ENCODE measurements at regions not wholly inside any gene's neighbourhood (a gene's known extent, or its start where the extent isn't known, plus 50 kb on each side); places are given as distances from the start of the nearest gene placed in this dataset.

DNA sequence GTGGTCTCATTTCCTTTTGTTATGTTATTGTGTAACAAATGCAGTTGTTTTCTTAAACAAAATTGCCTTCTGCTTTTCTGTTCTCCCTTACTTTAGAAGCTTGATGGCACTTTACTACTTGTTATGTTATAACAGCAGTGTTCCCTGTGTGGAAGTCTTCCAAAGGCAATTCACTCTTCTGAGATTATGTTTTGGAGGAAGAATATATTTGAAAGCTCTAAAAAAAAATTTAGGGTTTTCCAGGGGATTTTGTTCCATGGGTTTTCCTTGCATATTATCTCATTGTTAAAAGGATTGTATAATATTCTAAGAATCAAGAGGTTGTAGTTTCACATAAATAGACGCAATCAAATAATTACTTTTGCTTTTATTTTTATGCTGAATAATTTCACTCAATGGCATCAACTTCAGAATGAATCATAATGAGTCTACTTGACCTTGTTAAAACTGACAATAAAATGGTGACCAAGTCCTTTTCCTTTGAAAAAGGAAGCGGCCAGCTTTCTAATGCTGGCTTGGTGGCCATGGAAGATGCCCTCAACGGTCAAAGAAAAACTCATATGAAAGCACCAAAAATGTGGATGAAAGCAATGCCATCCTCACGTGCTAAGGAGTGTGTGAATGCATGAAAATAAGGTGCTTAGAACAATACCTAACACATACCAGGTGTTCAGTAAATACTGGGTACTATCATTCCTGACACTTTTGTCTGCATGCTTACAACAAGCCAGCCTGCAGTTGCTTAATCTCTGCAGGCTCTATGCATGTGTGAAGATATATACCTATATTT, 92.4 kb upstream of the KLF6 start:
- TF ChIP-seq, protein P1, sequence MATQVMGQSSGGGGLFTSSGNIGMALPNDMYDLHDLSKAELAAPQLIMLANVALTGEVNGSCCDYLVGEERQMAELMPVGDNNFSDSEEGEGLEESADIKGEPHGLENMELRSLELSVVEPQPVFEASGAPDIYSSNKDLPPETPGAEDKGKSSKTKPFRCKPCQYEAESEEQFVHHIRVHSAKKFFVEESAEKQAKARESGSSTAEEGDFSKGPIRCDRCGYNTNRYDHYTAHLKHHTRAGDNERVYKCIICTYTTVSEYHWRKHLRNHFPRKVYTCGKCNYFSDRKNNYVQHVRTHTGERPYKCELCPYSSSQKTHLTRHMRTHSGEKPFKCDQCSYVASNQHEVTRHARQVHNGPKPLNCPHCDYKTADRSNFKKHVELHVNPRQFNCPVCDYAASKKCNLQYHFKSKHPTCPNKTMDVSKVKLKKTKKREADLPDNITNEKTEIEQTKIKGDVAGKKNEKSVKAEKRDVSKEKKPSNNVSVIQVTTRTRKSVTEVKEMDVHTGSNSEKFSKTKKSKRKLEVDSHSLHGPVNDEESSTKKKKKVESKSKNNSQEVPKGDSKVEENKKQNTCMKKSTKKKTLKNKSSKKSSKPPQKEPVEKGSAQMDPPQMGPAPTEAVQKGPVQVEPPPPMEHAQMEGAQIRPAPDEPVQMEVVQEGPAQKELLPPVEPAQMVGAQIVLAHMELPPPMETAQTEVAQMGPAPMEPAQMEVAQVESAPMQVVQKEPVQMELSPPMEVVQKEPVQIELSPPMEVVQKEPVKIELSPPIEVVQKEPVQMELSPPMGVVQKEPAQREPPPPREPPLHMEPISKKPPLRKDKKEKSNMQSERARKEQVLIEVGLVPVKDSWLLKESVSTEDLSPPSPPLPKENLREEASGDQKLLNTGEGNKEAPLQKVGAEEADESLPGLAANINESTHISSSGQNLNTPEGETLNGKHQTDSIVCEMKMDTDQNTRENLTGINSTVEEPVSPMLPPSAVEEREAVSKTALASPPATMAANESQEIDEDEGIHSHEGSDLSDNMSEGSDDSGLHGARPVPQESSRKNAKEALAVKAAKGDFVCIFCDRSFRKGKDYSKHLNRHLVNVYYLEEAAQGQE (IDR thresholded peaks at IDR 0.05), result no peak
- peak in 1 of 2 donors; percentile 20 for TF ChIP-seq RAD21 (IDR thresholded peaks at IDR 0.05)
- no peak for TF ChIP-seq GABPA (IDR thresholded peaks at IDR 0.05 in 1 of 2, conservative IDR thresholded peaks at IDR 0.05 in 1 of 2)
- TF ChIP-seq TAF1 (conservative IDR thresholded peaks at IDR 0.05), result no peak
- TF ChIP-seq FOXA1 (IDR thresholded peaks at IDR 0.05), result no peak

DNA sequence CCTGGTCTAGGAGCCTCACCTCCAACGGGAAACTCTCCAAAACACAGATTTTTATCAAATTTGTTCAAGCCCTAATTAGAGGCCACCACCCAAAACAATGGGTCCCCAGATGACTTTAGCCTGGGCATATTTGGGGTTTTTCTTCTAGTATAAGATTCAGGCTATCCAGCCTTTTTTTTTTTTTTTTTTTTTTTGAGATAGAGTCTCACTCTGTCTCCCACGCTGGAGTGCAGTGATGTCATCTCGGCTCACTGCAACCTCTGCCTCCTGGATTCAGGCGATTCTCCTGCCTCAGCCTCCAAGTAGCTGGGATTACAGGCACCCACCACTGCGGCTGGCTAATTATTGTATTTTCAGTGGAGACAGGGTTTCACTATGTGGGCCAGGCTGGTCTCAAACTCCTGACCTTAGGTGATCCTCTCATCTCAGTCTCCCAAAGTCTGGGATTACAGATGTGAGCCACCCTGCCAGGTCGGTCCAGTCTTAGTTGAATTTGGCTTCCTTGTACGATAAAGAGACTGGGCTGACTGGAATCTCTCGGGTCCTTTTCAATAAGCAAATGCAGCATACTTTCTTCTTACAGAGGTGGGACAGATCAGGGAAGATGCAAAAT, 91.4 kb upstream of the KLF6 start:
- Histone ChIP-seq H3K27ac (ENCODE audit: low read depth in 1 of 2, low read length in 2 of 2) (no peak overlapping the region), H3K4me3 (ENCODE audit: low read depth in 1 of 3, low read length in 3 of 3) (no peak overlapping the region), H3K4me1 (ENCODE audit: control insufficient read depth in 4 of 4, insufficient read depth in 4 of 4, low read length in 3 of 4) (no peaks in the 10 kb centered on the region), H3K36me3 (ENCODE audit: control insufficient read depth in 4 of 4, insufficient read depth in 3 of 4, low read depth in 1 of 4, low read length in 3 of 4) (no peaks in the 10 kb centered on the region), H3K9me3 (ENCODE audit: control insufficient read depth in 4 of 4, low read length in 3 of 4) (no peaks in the 10 kb centered on the region), H3K9ac (ENCODE audit: low read depth in 1 of 2, low read length in 2 of 2) (no peak overlapping the region), H3K27me3 (ENCODE audit: control insufficient read depth in 4 of 4, insufficient read depth in 4 of 4, low read length in 3 of 4) (no peaks in the 10 kb centered on the region)
- TF ChIP-seq YY1 (IDR thresholded peaks at IDR 0.05), result no peak
- no peak for TF ChIP-seq GABPA (IDR thresholded peaks at IDR 0.05 in 1 of 2, conservative IDR thresholded peaks at IDR 0.05 in 1 of 2)
- TF ChIP-seq, protein P2, sequence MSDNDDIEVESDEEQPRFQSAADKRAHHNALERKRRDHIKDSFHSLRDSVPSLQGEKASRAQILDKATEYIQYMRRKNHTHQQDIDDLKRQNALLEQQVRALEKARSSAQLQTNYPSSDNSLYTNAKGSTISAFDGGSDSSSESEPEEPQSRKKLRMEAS (IDR thresholded peaks at IDR 0.05), result no peak
- no peak for TF ChIP-seq FOXA1 (IDR thresholded peaks at IDR 0.05)
- TF ChIP-seq, protein P3, sequence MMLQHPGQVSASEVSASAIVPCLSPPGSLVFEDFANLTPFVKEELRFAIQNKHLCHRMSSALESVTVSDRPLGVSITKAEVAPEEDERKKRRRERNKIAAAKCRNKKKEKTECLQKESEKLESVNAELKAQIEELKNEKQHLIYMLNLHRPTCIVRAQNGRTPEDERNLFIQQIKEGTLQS (IDR thresholded peaks at IDR 0.05), result no peak
- 78% methylated on average over 8 of the region's 8 CpGs for WGBS
- no peak for DNase-seq (ENCODE audit: low spot score)

More for the DNA sequence above, 92.4 kb upstream of the KLF6 start:
- Histone ChIP-seq H3K27ac (ENCODE audit: low read depth in 1 of 2, low read length in 2 of 2) (no peak overlapping the region), H3K4me1 (ENCODE audit: control insufficient read depth in 4 of 4, insufficient read depth in 4 of 4, low read length in 3 of 4) (no peaks in the 10 kb centered on the region), H3K4me3 (ENCODE audit: low read depth in 1 of 3, low read length in 3 of 3) (no peak overlapping the region), H3K9me3 (ENCODE audit: control insufficient read depth in 4 of 4, low read length in 3 of 4) (peaks cover 0 to 3% (median 0%) of the 10 kb centered on the region in 4 donors), H3K9ac (ENCODE audit: low read depth in 1 of 2, low read length in 2 of 2) (peak overlapping the region in 1 of 2 donors; percentile 33), H3K36me3 (ENCODE audit: control insufficient read depth in 4 of 4, insufficient read depth in 3 of 4, low read depth in 1 of 4, low read length in 3 of 4) (no peaks in the 10 kb centered on the region), H3K27me3 (ENCODE audit: control insufficient read depth in 4 of 4, insufficient read depth in 4 of 4, low read length in 3 of 4) (peaks cover 0 to 4% (median 0%) of the 10 kb centered on the region in 4 donors)
- WGBS, result 73% methylated on average over 4 of the region's 4 CpGs
- no peak for DNase-seq (ENCODE audit: low spot score)

DNA sequence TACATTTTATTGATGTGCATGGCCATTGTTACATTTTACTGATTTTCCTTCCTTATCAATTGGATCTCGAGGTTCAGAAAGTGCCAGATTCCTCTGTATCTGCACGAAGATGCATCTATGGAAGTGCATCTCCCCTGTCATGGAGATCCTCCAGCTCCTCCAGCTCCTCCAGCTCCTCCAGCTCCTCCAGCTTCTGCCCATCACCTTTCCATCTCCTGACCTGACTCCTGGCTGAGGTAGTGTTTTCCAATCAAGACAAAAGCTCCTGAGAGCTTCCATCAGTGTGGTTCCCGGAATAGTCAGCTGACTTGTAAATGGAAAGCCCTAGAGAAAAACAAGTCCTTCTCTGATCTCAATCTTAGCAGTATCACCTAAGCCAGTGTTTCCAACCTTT, 90.8 kb upstream of the KLF6 start:
- DNase-seq (ENCODE audit: low spot score), result no peak
- Histone ChIP-seq H3K36me3 (ENCODE audit: control insufficient read depth in 4 of 4, insufficient read depth in 3 of 4, low read depth in 1 of 4, low read length in 3 of 4) (no peaks in the 10 kb centered on the region), H3K27me3 (ENCODE audit: control insufficient read depth in 4 of 4, insufficient read depth in 4 of 4, low read length in 3 of 4) (no peaks in the 10 kb centered on the region), H3K27ac (ENCODE audit: low read depth in 1 of 2, low read length in 2 of 2) (no peak overlapping the region), H3K4me1 (ENCODE audit: control insufficient read depth in 4 of 4, insufficient read depth in 4 of 4, low read length in 3 of 4) (no peaks in the 10 kb centered on the region), H3K9ac (ENCODE audit: low read depth in 1 of 2, low read length in 2 of 2) (no peak overlapping the region), H3K4me3 (ENCODE audit: low read depth in 1 of 3, low read length in 3 of 3) (no peak overlapping the region), H3K9me3 (ENCODE audit: control insufficient read depth in 4 of 4, low read length in 3 of 4) (no peaks in the 10 kb centered on the region)
- 79% methylated on average over 3 of the region's 3 CpGs for WGBS
- no peak for TF ChIP-seq EGR1 (IDR thresholded peaks at IDR 0.05; ENCODE audit: low read depth in 2 of 2)
- TF ChIP-seq FOXA1 (IDR thresholded peaks at IDR 0.05), result no peak
- no peak for TF ChIP-seq YY1 (IDR thresholded peaks at IDR 0.05)

All from liver (tissue), 7 donors.